Epithelial cell of esophagus (primary cell): ENCODE measurements at regions not wholly inside any gene's neighbourhood (a gene's known extent, or its start where the extent isn't known, plus 50 kb on each side); places are given as distances from the start of the nearest gene placed in this dataset.

Experiments used
- DNase-seq: peaks from one replicate; pipeline ENCODE4 v3.0.0; 2010; ENCODE audit warnings: low read depth
- H3K4me3 ChIP-seq: 2 replicates; pipeline ENCODE4 v1.5.1; 2011; ENCODE audit warnings: mild to moderate bottlenecking, low read length, control low read depth
- CTCF ChIP-seq: IDR thresholded peaks from 2 replicates; pipeline ENCODE4 v1.5.1; 2011; ENCODE audit warnings: low read depth, mild to moderate bottlenecking, low read length, control low read depth, inconsistent platforms; ENCODE audit not compliant: insufficient read depth; ENCODE audit errors: missing control alignments

GRCh38 chr3:163768048-163768447 is 1310.2 kb downstream of the SI start:
- no peak for DNase-seq
- TF ChIP-seq CTCF: no peak
- no peak overlapping the region for H3K4me3 ChIP-seq

GRCh38 chr3:163766112-163766511 is 1312.2 kb downstream of the SI start:
- DNase-seq: no peak
- TF ChIP-seq CTCF: no peak
- H3K4me3 ChIP-seq: no peak overlapping the region

- no peak for DNase-seq
- TF ChIP-seq CTCF: no peak
Observed at GRCh38 chr3:163753033-163753432, 1325.3 kb downstream of the SI start.

GRCh38 chr3:163745204-163745603 is 1333.1 kb downstream of the SI start:
- H3K4me3 ChIP-seq: no peak overlapping the region
- no peak for TF ChIP-seq CTCF
- no peak for DNase-seq

More at GRCh38 chr3:163753033-163753432, 1325.3 kb downstream of the SI start:
- no peak overlapping the region for H3K4me3 ChIP-seq

- no peak overlapping the region for H3K4me3 ChIP-seq
- no peak for DNase-seq
- no peak for TF ChIP-seq CTCF
Observed at GRCh38 chr3:163735394-163735793, 1342.9 kb downstream of the SI start.

GRCh38 chr3:163730684-163731083 is 1347.6 kb downstream of the SI start:
- H3K4me3 ChIP-seq: no peak overlapping the region
- no peak for TF ChIP-seq CTCF
- no peak for DNase-seq

GRCh38 chr3:163726125-163726524 is 1352.2 kb downstream of the SI start:
- no peak overlapping the region for H3K4me3 ChIP-seq
- no peak for TF ChIP-seq CTCF
- no peak for DNase-seq
